ENCODE measurements at regions not wholly inside any gene's neighbourhood (a gene's known extent, or its start where the extent isn't known, plus 50 kb on each side); places are given as distances from the start of the nearest gene placed in this dataset.

DNA sequence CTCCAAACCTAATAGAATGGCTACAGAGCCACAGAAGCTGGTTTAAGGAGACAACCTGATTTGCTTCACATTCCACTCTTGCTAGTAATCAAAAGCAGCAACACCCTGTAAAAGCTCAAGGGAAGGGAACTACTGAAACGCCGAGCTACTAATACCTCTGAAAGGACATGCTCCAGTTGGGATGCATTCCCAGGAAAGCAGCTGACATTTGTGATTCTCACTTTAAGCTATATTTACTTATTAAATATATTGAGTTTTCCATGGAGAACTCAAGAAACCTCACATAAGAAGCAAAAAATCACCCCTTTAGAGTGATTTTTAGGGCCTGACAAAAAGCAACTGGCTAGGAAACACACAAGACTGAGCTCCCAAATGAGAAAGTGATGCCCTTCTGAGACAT is 1073.0 kb upstream of the FLRT2 start:
- no peak for TF ChIP-seq SIN3A (IDR thresholded peaks at IDR 0.05; ENCODE audit: borderline replicate concordance, insufficient read depth, low read length)
- TF ChIP-seq REST (IDR thresholded peaks at IDR 0.05; ENCODE audit: insufficient read depth in 1 of 2, low read depth in 2 of 2, low read length in 2 of 2): no peak
- no peak for TF ChIP-seq POLR2AphosphoS5 (IDR thresholded peaks at IDR 0.05; ENCODE audit: low read depth, low read length)
- no peak for TF ChIP-seq FOXP2 (optimal IDR thresholded peaks at IDR 0.05; ENCODE audit: borderline replicate concordance, extremely low read depth, extremely low read length, insufficient read depth)
